ENCODE measurements at regions not wholly inside any gene's neighbourhood (a gene's known extent, or its start where the extent isn't known, plus 50 kb on each side); places are given as distances from the start of the nearest gene placed in this dataset.
"Not testable (repeated sequence)": the region's sequence is repeated elsewhere in the genome, so short reads cannot be mapped to it uniquely, and the experiment has no call there.

DNA sequence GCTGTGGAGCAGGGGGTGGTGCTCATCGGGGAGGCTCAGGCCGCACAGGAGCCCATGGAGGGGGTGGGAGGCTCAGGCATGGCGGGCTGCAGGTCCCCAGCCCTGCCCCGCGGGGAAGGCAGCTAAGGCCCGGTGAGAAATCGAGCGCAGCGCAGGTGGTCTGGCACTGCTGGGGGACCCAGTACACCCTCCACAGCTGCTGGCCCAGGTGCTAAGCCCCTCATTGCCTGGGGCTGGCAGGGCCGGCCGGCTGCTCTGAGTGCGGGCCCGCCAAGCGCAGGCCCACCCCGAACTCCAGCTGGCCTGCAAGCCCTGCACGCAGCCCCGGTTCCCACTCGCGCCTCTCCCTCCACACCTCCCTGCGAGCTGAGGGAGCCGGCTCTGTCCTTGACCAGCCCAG lies 257.3 kb upstream of the CNTN5 start:
- TF ChIP-seq, protein P1, sequence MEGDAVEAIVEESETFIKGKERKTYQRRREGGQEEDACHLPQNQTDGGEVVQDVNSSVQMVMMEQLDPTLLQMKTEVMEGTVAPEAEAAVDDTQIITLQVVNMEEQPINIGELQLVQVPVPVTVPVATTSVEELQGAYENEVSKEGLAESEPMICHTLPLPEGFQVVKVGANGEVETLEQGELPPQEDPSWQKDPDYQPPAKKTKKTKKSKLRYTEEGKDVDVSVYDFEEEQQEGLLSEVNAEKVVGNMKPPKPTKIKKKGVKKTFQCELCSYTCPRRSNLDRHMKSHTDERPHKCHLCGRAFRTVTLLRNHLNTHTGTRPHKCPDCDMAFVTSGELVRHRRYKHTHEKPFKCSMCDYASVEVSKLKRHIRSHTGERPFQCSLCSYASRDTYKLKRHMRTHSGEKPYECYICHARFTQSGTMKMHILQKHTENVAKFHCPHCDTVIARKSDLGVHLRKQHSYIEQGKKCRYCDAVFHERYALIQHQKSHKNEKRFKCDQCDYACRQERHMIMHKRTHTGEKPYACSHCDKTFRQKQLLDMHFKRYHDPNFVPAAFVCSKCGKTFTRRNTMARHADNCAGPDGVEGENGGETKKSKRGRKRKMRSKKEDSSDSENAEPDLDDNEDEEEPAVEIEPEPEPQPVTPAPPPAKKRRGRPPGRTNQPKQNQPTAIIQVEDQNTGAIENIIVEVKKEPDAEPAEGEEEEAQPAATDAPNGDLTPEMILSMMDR (IDR thresholded peaks at IDR 0.05), result not testable (repeated sequence)
- not testable (repeated sequence) for TF ChIP-seq POLR2AphosphoS5 (IDR thresholded peaks at IDR 0.05)

Measured in breast epithelium (tissue), 3 donors.